ENCODE measurements at regions not wholly inside any gene's neighbourhood (a gene's known extent, or its start where the extent isn't known, plus 50 kb on each side); places are given as distances from the start of the nearest gene placed in this dataset.
A peak's percentile ranks its signal among the peaks of the same experiment; 100 is the strongest.

DNA sequence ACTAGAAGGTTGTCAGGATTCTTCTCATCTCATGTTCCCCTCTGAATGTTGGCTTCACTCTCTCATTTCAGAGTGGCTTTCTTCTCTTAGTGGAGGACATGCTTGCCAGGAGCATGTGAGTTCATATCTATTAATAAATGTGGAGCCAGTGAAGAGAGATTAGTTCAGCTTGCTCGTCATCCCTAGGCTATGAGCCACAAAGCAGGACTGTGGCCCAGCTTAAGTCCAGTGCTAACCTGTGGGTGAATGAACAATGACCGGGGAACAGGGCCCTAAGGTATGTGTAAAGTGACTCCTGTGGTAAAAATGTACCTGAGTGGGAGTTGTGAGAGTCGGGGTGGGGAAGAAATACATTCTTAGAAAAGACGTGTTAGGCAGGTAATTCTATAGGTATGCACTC, 96.9 kb upstream of the TBL1XR1 start:
- H3K4me1 ChIP-seq, result peaks cover 0 to 27% (median 13%) of the 10 kb centered on the region in 4 donors
- no peaks in the 10 kb centered on the region for H3K36me3 ChIP-seq
- TF ChIP-seq, protein P1, sequence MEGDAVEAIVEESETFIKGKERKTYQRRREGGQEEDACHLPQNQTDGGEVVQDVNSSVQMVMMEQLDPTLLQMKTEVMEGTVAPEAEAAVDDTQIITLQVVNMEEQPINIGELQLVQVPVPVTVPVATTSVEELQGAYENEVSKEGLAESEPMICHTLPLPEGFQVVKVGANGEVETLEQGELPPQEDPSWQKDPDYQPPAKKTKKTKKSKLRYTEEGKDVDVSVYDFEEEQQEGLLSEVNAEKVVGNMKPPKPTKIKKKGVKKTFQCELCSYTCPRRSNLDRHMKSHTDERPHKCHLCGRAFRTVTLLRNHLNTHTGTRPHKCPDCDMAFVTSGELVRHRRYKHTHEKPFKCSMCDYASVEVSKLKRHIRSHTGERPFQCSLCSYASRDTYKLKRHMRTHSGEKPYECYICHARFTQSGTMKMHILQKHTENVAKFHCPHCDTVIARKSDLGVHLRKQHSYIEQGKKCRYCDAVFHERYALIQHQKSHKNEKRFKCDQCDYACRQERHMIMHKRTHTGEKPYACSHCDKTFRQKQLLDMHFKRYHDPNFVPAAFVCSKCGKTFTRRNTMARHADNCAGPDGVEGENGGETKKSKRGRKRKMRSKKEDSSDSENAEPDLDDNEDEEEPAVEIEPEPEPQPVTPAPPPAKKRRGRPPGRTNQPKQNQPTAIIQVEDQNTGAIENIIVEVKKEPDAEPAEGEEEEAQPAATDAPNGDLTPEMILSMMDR (IDR thresholded peaks at IDR 0.05), result no peak
- intact Hi-C loops (cut with DNase I; ENCODE audit: low total_unique reads), result no loop called here
- no peak overlapping the region for H3K4me3 ChIP-seq
- DNase-seq, result peak; percentile 73 to 77
- peak overlapping the region; percentile 63 to 64 for H3K27ac ChIP-seq
- H3K9me3 ChIP-seq, result no peaks in the 10 kb centered on the region
- no peaks in the 10 kb centered on the region for H3K27me3 ChIP-seq

DNA sequence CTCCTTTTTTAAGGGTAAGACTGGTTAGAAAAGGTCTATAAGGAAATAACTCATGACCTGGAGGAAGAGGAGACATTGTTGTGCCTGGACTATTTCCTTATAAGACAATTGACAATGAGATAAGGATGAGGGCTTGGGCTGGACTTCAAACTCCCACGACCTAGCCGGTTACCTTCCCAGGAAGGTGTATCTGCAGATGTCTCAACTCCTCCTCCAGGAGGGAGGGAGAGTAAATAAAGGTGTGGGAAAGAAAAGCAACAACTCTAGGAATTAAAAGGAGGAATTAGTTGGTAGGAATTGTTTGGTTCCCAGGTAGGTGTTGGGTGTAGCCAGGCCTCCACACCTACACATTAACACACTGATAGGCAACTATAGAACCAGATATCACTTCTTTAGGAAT, 97.8 kb upstream of the TBL1XR1 start:
- H3K27me3 ChIP-seq, result no peaks in the 10 kb centered on the region
- no peaks in the 10 kb centered on the region for H3K9me3 ChIP-seq
- H3K4me3 ChIP-seq, result no peak overlapping the region
- no peak for DNase-seq
- TF ChIP-seq, protein P1 (IDR thresholded peaks at IDR 0.05), result no peak
- H3K27ac ChIP-seq, result no peak overlapping the region
- no peaks in the 10 kb centered on the region for H3K36me3 ChIP-seq
- intact Hi-C loops (cut with DNase I; ENCODE audit: low total_unique reads), result no loop called here
- H3K4me1 ChIP-seq, result peaks cover 0 to 32% (median 14%) of the 10 kb centered on the region in 4 donors

DNA sequence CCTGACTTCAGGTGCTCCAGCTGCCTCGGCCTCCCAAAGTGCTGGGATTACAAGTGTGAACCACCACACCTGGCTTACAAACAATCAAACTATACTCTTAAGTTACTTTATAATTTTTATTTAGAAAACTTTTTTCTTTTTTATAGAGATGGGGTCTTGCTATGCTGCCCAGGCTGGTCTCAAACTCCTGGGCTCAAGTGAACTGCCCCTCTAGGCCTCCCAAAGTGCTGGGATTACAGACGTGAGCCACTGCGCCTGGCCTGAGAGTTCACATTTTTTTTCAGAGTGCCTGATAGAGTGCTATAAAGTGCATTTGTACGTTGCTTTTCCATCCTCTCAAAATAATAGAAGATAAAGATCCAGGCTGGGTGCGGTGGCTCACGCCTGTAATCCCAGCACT, 102.0 kb upstream of the TBL1XR1 start:
- no peak overlapping the region for H3K4me3 ChIP-seq
- no peak for DNase-seq
- TF ChIP-seq, protein P1 (IDR thresholded peaks at IDR 0.05), result no peak
- intact Hi-C loops (cut with DNase I; ENCODE audit: low total_unique reads), result no loop called here
- H3K4me1 ChIP-seq, result peaks cover 0 to 21% (median 4%) of the 10 kb centered on the region in 4 donors
- no peaks in the 10 kb centered on the region for H3K27me3 ChIP-seq
- no peaks in the 10 kb centered on the region for H3K36me3 ChIP-seq
- H3K27ac ChIP-seq, result no peak overlapping the region
- no peaks in the 10 kb centered on the region for H3K9me3 ChIP-seq

DNA sequence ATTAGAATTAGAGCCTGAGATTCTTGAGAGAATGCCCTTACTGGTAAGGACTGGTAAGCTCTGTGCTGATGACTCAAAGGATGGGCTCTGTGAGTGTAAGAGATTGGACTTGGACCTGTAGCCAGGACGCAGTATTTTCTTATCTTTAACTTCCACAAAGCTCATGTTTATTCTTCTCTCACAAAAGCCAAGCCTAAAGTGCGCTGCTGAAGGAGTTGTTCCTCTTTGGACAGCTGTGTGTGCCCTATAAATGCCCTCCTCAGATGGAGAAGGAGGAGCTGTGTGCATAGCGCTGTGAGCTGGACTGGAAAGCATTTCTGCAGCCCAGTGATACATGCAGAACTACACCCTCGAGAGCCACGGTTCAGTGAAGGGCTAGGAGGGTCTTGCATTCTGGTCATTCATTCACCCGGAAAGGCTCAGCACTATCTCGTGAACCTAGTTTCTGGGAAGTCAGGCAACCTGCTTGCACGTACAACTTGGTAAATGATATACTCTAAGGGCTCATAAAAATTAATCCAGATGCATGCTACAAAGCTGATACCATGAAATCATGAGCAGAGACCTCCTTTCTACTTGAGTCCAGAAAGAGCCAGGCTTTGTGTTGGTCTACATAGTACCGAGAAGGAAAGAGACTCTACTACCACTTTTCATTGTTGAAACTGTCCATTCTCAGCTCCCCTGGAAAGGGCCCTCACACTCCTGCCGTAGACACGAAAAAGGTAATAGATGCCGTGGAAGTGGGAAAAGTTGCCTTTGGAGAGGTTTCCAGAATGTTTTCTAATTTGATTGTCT, 103.0 kb upstream of the TBL1XR1 start:
- H3K36me3 ChIP-seq, result no peaks in the 10 kb centered on the region
- H3K4me1 ChIP-seq, result peaks cover 0 to 13% (median 1%) of the 10 kb centered on the region in 4 donors
- H3K4me3 ChIP-seq, result no peak overlapping the region
- TF ChIP-seq, protein P1 (IDR thresholded peaks at IDR 0.05), result no peak
- peak in 1 of 2 donors; percentile 36 for DNase-seq
- H3K9me3 ChIP-seq, result no peaks in the 10 kb centered on the region
- H3K27ac ChIP-seq, result peak overlapping the region in 1 of 2 donors; percentile 42
- intact Hi-C loops (cut with DNase I; ENCODE audit: low total_unique reads), result no loop called here
- H3K27me3 ChIP-seq, result no peaks in the 10 kb centered on the region

DNA sequence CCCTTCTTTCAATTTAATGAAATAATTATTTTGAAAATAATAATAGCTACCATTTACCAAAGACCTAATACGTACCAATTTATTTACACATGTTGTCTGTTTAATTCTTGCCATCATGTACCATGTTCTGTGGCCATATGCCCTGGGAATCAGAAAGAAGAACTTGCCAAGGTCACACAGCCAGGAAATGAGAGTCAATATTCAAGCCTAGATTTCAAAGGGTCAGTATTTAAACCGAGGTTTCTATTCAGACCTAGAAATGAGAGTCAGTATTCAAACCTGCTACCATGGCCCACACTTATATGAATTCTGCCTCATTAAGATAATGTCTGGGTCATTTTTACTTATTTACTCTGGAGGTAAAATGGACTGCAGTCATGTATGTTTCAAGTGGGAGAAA, 103.6 kb upstream of the TBL1XR1 start:
- H3K9me3 ChIP-seq, result no peaks in the 10 kb centered on the region
- H3K27ac ChIP-seq, result no peak overlapping the region
- peaks cover 0 to 13% (median 1%) of the 10 kb centered on the region in 4 donors for H3K4me1 ChIP-seq
- intact Hi-C loops (cut with DNase I; ENCODE audit: low total_unique reads), result no loop called here
- TF ChIP-seq, protein P1 (IDR thresholded peaks at IDR 0.05), result no peak
- no peak overlapping the region for H3K4me3 ChIP-seq
- no peaks in the 10 kb centered on the region for H3K36me3 ChIP-seq
- H3K27me3 ChIP-seq, result no peaks in the 10 kb centered on the region
- DNase-seq, result no peak
